Lower leg skin (tissue), 3 donors: ENCODE measurements at regions not wholly inside any gene's neighbourhood (a gene's known extent, or its start where the extent isn't known, plus 50 kb on each side); places are given as distances from the start of the nearest gene placed in this dataset.

ENCODE experiments used
- CTCF ChIP-seq, 3 donors: fragments of 450-650 bp; IDR thresholded peaks; one replicate each; pipeline ENCODE4 v1.5.1; 2016; ENCODE audit warnings: antibody characterized with exemption in 3 of 3, mild to moderate bottlenecking in 3 of 3, moderate library complexity in 2 of 3
- POLR2A ChIP-seq, 2 donors: fragments of 450-650 bp; IDR thresholded peaks; one replicate each; pipeline ENCODE4 v1.6.1; 2016 to 2017; ENCODE audit warnings: antibody characterized with exemption in 2 of 2, mild to moderate bottlenecking in 1 of 2, moderate library complexity in 1 of 2

DNA sequence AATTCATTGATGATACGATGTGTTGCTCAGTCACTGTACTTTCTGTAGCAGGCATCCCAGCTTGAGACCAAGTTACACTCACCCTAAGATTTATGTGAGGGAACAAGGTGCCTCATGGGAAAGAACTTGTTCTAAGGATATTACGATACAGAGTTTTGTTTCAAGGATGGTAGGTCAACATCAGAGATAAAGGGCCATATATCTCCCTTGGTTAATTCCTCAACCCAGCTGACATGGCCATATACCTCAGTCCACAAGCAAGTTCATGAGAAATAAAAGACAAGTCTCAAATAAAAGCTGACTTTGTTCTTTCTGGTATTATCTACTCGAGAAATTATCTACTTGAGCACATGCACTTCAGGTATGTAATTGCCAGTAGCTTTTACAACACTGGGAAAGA is 1535.9 kb upstream of the IGFBP7 start:
- TF ChIP-seq CTCF (IDR thresholded peaks at IDR 0.05): no peak
- no peak for TF ChIP-seq POLR2A (IDR thresholded peaks at IDR 0.05)
